ENCODE measurements at regions not wholly inside any gene's neighbourhood (a gene's known extent, or its start where the extent isn't known, plus 50 kb on each side); places are given as distances from the start of the nearest gene placed in this dataset.

- no peaks in the 10 kb centered on the region for H3K9me3 ChIP-seq
- FAIRE-seq (no peak), ATAC-seq (no peak), DNase-seq (ENCODE audit: low read depth in 1 of 2, low spot score in 1 of 2) (no peak)
- POLR2A ChIA-PET: no interaction called here
- H3K4me3 ChIP-seq: no peak overlapping the region
- H3K4me2 ChIP-seq: no peak overlapping the region
- no peaks in the 10 kb centered on the region for H3K4me1 ChIP-seq
- WGBS (ENCODE audit: missing lambda C conversion rate): 100% methylated on average over 3 of the region's 4 CpGs
- TF ChIP-seq RNF2 (IDR thresholded peaks at IDR 0.05; ENCODE audit: borderline replicate concordance, low read depth) (no peak), POLR2AphosphoS2 (conservative IDR thresholded peaks at IDR 0.05; ENCODE audit: low read length) (no peak), RCOR1 (IDR thresholded peaks at IDR 0.05; ENCODE audit: low read depth, low read length) (no peak), KDM1A (IDR thresholded peaks at IDR 0.05; ENCODE audit: low read depth) (no peak)
- H3K27ac ChIP-seq: no peak overlapping the region
- CTCF ChIA-PET: no interaction called here
Observed at GRCh38 chr6:155946860-155947259, 491.2 kb upstream of the NOX3 start.

DNA sequence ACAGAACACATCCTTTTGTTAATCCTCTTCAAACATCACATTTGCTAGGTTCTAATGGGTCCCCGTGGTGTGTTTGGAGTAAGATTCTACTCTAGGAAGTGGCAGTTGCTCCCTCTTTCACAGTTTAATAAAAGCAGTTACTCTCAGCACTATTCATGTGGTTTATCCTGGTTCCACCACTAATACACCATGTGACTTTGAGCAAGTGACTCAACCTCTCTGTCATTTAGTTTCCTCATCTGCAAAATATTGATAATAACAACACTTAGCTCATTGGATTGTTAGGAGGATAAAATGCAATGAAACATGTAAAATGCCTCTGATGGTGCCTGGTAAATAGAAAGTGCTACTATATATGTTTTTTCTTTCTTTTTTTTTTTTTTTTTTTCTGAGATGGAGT, 488.0 kb upstream of the NOX3 start:
- no peak for TF ChIP-seq JUN (IDR thresholded peaks at IDR 0.05)
- TF ChIP-seq BHLHE40 (IDR thresholded peaks at IDR 0.05; ENCODE audit: low read depth, low read length): no peak
- TF ChIP-seq ZSCAN20 (CRISPR knock-in tag; IDR thresholded peaks at IDR 0.05): no peak
- TF ChIP-seq, protein P1, sequence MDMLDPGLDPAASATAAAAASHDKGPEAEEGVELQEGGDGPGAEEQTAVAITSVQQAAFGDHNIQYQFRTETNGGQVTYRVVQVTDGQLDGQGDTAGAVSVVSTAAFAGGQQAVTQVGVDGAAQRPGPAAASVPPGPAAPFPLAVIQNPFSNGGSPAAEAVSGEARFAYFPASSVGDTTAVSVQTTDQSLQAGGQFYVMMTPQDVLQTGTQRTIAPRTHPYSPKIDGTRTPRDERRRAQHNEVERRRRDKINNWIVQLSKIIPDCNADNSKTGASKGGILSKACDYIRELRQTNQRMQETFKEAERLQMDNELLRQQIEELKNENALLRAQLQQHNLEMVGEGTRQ (IDR thresholded peaks at IDR 0.05): no peak
- TF ChIP-seq SREBF2 (IDR thresholded peaks at IDR 0.05): no peak
- TF ChIP-seq HOXB13 (CRISPR knock-in tag; IDR thresholded peaks at IDR 0.05; ENCODE audit: low read depth): no peak
- no peak for TF ChIP-seq CBX8 (IDR thresholded peaks at IDR 0.05)
- no peak for TF ChIP-seq EHF (CRISPR knock-in tag; IDR thresholded peaks at IDR 0.05)
- TF ChIP-seq RNF2 (IDR thresholded peaks at IDR 0.05; ENCODE audit: borderline replicate concordance, low read depth): no peak
- no peak for TF ChIP-seq REST (IDR thresholded peaks at IDR 0.05)
- no peak for TF ChIP-seq NFE2L2 (conservative IDR thresholded peaks at IDR 0.05; ENCODE audit: low read length)
- TF ChIP-seq BCL3 (IDR thresholded peaks at IDR 0.05): no peak
- TF ChIP-seq ESRRA (IDR thresholded peaks at IDR 0.05; ENCODE audit: borderline replicate concordance, low read length): no peak
- TF ChIP-seq PBX3 (IDR thresholded peaks at IDR 0.05): no peak
- ChIA-PET POLR2A (no interaction called here), CTCF (no interaction called here)
- H3K4me2 ChIP-seq: no peak overlapping the region
- H3K4me3 ChIP-seq: no peak overlapping the region
- DNase-seq (ENCODE audit: low read depth in 1 of 2, low spot score in 1 of 2) (no peak), ATAC-seq (no peak), FAIRE-seq (no peak)
- H3K27ac ChIP-seq: no peak overlapping the region
- no peaks in the 10 kb centered on the region for H3K9me3 ChIP-seq
- 10% methylated on average over 1 of the region's 1 CpG for WGBS (ENCODE audit: missing lambda C conversion rate)
- no peaks in the 10 kb centered on the region for H3K4me1 ChIP-seq

GRCh38 chr6:155939253-155939652, 483.6 kb upstream of the NOX3 start:
- H3K9me3 ChIP-seq: no peaks in the 10 kb centered on the region
- no peaks in the 10 kb centered on the region for H3K4me1 ChIP-seq
- no peak overlapping the region for H3K27ac ChIP-seq
- CTCF ChIA-PET: no interaction called here
- no peak overlapping the region for H3K4me2 ChIP-seq
- H3K4me3 ChIP-seq: no peak overlapping the region
- DNase-seq (ENCODE audit: low read depth in 1 of 2, low spot score in 1 of 2) (no peak), ATAC-seq (no peak), FAIRE-seq (no peak)
- POLR2A ChIA-PET: no interaction called here
- TF ChIP-seq HEYL (CRISPR knock-in tag; IDR thresholded peaks at IDR 0.05) (no peak), EP300 (IDR thresholded peaks at IDR 0.05) (no peak), RARB (CRISPR knock-in tag; IDR thresholded peaks at IDR 0.05) (no peak), JUN (IDR thresholded peaks at IDR 0.05) (no peak), CHD4 (IDR thresholded peaks at IDR 0.05; ENCODE audit: borderline replicate concordance) (no peak)

Measured in A549 (cell line).